ENCODE measurements at regions not wholly inside any gene's neighbourhood (a gene's known extent, or its start where the extent isn't known, plus 50 kb on each side); places are given as distances from the start of the nearest gene placed in this dataset.

GRCh38 chr18:26628017-26628416 lies 79.7 kb upstream of the KCTD1 start:
- no peak for TF ChIP-seq ZNF274 (IDR thresholded peaks at IDR 0.05; ENCODE audit: low read depth, low read length)
- no peak for TF ChIP-seq YY1 (IDR thresholded peaks at IDR 0.05; ENCODE audit: insufficient read depth, insufficient read length)
- TF ChIP-seq SUZ12 (IDR thresholded peaks at IDR 0.05; ENCODE audit: extremely low read depth, insufficient read depth, insufficient read length), result no peak

Measured in NT2/D1 (cell line).